NCI-H345 treated with DMSO at 0.1 percent for 48 hours (cell line): ENCODE measurements at regions not wholly inside any gene's neighbourhood (a gene's known extent, or its start where the extent isn't known, plus 50 kb on each side); places are given as distances from the start of the nearest gene placed in this dataset.

Source experiments
- DNase-seq: peaks from one replicate; lab custom pipeline; 2025; ENCODE audit not compliant: unreplicated experiment; lab: John Stamatoyannopoulos, UW

DNA sequence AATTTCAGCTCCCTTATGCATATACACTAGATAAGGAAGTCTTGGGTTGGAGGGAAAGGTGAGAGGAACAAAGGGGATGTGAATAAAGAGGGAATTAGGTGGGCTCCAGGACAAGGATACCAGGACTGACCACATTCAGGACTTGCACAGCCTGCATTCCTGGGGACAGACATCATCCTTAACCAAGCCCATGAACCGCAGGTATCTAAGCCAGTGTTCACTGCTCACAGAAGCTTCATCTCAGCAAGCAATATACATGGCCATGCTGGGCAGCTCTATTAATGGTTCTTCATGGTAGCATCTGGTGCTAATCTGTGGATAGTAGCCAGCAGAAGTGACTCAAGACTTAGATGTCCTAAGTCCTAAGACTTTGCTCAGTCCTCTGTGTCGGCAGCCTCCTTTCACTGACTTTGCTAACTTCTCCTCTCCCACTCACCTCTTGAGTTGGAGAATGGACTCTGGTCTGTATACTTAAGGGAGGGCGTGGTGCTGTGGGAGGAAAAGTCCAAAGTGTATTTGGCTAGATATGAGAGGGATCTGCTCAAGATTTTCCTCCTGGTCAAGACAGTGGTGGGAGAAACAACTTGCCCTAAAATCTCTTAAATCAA, 136.1 kb downstream of the ASCL1 start:
- DNase-seq, result no peak

DNA sequence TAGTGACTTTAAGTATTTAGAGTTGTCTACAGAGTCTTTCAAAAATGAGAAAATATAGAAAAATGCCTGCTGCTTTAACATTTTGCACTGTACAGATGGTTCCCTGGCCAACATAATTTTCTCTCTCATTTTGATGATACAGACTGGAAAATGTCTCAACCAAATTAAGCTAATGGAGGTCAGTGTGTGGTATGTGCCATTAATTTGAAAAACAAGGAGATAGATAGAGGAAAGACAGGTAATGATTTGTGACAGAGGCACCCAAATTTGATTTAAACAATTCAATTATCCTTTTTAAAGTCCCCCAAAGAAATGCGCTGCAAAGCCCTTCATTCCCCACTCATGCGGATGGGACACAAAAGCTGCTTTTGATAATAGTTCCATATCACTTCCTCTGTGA, 140.0 kb downstream of the ASCL1 start:
- no peak for DNase-seq

DNA sequence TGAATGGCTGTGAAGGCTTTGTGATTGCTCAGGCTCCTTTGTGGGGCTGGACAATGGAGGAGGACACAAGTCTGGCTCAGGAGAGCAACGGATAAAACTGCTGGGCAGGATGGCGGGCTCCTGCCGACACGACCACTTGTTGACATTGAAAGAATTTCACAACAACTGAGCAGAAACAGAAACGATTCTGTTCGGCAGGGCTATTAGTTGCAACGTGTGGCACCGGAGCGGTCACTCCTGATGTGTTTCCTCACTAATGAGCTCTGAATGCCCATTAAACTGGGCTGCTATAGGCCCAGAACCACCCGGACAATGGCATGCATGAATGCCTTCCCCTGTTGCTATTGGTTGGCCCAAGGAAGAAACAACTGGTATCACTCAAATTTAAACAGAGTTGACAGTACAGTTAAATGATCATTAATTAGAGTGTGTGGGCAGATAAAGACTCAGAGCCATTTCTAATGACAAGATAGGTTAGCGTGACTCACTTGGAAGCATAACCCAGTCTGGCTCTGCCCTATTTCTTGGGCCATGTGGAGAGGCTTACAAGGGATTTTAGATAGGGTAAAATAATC, 142.9 kb downstream of the ASCL1 start:
- DNase-seq, result no peak

DNA sequence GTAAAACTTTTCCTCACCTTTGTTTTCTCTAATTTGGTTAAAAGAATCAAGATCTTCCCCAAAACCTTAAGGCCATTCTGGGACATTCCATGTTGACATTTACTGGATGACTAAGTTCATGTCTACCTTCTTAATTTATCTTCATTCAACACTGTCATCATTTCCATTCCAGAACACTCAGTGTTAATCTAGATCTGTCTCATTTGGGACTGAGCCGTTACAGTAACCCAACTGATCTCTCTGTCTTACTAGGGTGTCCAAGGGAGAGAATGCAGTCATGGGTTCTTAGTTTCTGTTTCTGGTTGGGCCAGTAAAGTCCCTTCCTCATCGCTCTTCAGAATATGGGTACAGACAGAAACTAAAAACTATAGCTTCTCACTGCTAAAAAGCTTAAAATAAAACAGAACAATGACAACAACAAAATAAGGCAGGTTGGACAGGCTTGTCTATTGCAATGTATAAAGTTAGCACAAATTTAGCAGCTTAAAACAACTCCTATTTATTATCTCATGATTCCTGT, 144.8 kb downstream of the ASCL1 start:
- no peak for DNase-seq

DNA sequence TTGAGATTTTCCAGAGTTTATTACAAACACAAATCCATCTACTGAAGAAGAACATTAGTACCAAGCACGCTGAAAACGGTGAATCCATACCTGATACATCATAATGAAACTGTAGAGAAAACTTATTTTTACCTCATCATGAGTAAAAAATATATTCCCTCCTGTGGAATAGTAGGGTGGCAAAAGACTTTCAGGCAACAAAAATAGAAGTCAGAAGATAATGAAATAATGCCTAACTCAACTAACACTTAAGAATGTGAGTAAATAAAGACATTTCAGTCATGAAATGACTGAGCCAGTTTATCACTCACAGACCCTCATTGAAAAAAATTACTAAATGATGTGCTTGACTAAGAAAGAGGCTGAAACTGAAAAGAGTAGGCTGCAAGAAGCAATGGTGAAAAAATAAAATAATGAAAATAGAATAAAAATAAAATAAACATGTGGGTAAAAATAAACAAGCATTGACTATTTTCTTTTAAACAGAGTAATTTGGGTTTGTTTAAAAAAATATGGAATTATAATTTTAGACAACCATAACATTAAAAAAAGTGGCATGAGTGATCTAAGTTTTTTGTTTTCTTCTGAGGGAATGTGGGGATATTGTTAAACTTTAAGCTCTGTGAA, 148.6 kb downstream of the ASCL1 start:
- DNase-seq, result no peak

DNA sequence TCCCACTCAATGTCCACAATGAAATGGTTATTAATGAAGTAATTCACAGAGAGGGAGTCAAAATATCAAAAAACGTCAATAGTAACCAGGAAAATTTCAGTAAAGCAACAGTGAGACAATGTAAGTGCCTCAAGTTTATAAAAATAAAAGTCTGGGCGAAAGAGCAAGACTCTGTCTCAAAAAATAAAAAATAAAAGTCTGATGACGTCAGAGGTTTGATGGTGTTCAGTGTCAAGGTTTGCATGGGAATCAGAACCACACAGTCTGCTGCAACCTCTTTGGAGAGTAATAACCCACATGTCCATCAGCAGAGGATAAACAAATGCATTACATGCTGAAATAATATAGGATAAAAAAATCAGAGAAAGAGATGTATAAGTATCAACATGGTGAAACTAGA, 152.4 kb downstream of the ASCL1 start:
- DNase-seq, result no peak

DNA sequence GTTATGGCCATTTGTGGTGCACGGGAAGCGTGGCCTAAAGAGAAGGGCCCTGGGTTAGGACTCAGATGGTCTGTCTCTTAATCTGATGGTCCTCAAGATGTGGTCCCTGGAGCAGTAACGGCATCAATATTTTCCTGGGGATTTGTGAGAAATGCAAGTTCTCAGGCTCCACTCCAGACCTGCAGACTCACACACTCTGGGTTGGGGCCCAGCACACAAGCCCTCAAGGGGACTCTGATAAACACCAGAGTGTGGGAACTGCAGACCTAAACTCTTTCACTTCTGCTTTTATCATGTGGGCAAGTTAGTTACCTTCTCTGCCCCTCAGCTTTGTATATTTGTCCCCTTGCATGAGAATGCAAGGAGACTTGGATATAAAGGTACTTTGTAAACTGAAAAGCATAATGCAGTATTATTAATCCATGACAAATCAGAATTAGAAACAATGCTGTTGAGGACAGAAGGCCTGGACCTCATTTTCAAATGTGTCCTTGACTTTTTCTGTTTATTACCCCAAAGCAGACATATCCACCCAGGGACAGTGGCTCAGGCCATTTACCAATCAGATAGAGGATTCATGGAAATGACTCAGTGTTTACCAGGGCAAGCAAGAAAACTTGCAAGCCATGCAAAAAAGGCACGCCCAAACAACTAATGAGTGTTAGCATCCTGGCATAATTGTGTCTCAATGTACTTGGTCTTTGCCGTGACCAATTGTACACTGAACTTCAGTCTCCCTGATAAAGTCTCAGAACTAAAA, 157.0 kb downstream of the ASCL1 start:
- DNase-seq, result no peak

DNA sequence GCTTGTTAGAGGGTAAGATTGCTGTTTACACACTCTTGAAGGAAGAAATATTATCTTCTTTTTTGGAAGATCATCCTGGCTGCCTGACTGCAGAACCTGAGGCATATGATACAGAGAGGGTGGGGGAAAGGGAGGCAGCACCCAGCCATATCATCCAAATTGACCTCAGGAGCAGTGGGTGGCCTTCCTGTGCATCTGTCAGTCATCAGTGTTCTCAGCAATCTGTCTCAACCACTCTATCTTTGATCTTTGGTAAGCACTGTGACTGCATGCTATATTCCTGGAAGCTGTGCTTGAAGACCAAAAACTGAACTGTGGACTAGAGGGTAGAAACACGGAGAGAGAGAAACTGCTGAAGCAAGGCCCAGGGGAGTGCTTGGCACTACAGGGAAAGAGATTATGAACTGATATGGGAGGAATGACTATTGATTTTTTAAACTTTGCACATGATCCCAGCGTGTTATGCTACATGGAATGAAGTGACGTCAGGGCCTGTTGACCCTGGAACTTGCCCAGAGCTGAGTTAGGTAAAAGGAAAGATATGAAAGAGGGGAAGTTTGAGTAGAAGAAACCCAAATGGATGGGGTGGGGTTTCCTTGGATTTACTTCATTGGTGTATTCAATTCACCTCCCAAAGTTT, 171.5 kb downstream of the ASCL1 start:
- DNase-seq, result no peak

DNA sequence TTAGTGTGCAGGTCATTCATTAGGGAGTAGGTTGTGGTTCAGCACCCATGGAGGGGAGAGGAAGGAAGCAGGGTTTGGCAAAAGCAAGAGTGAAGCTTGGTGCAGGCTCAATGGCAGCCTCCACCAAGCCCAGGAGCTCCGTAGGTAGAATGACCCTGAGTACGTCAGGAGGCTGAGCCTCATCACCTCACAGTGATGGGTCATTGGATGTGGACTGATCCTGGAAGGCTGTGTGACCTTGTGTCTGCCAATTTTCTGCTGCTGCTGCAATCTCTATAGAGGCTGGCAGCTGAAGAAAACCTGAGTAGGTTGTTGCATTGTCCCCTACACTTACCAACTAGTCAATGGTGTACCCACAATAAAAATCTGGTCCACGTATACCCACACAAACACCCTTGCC, 173.1 kb downstream of the ASCL1 start:
- no peak for DNase-seq

DNA sequence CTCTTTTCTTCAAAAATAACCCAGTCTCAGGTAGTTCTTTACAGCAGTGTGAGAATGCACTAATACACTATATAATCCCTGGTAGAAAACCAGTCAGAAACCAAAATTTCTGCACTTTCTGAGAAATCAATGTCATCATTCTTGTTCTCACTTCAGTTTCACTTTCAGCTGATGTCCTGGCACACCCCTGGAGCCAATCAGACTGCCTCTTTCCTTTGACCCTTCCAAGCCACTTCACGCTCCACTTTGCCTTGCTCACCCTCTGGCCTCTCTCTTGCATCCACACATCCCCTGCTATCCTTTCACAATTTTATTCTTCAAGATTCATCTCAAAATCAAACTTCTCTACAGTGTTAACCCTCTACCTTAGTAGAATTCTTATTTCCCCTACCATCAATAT, 181.1 kb downstream of the ASCL1 start:
- no peak for DNase-seq

DNA sequence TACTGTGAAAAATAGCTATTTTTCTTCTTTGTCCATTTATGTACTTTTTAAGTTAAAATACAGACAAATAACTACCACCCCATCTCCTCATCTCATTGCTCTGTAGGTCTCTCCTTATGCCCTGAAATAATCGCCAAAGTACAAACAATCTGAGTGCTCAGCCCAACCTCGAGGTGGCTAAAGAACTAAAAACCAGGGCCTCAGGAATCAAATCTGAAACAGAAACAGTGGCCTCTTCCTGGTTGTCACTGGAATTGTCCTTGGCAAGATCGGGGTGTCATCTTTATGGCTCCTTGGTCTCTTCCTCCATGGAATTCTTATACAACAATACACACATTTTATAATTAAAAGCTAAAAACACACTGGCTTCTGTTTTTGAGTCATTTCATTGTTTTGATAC, 182.4 kb downstream of the ASCL1 start:
- no peak for DNase-seq

DNA sequence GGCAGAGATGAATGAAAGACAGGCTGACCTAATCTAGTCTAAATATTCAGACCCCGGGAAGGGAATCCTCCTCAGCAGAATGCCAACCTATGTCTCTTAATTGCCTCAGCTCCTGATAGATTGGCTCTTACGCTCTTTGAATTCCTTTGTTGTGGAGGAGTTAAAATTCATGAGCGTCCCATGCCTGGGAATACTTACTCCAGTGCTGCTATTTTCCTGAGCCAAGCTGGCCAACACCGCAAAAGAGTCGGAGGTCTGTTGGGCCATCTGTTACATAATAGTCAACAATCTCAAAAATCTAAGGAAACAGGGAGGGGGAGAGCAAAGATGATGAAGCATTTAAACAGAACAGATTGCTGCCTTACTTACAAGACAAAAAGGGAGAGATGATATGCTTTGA, 182.8 kb downstream of the ASCL1 start:
- DNase-seq, result no peak

DNA sequence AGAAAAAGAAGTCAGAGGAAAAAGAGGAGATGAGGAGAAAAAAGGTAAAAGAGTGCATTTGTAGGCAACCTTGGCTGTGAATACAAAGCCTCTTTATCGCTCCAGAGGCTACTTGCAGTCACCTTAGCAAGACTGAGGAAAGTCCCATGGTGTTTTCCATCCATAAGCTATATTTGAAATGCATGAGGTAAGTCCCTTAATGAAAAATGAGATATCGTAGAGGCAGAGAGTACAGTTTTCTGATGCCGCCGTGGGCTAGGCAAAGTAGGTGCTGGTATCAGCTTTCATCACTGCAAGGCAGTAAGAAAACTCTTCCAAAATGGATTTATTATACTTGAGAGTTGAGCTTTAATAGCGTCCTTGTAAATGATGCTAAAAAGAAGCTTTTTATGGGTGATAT, 186.8 kb downstream of the ASCL1 start:
- DNase-seq, result no peak

DNA sequence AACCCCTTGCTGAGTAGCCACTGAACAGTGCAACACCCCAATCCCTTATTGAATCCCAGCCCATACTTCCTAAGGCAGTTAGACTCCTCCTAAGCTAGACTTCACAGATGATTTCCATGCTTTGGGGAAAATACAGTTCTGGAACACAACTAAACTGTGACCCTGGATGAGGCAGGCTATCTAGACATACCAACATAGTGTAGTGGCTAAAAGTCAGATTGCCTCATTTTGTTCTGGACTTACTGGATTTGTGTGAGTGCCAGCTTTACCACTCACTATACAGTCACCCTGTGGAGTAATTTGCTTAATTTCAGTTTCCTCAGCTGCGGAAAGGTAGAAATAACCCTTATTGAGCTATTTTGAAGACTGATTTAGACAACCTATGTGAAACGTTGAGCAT, 203.1 kb downstream of the ASCL1 start:
- DNase-seq, result no peak

DNA sequence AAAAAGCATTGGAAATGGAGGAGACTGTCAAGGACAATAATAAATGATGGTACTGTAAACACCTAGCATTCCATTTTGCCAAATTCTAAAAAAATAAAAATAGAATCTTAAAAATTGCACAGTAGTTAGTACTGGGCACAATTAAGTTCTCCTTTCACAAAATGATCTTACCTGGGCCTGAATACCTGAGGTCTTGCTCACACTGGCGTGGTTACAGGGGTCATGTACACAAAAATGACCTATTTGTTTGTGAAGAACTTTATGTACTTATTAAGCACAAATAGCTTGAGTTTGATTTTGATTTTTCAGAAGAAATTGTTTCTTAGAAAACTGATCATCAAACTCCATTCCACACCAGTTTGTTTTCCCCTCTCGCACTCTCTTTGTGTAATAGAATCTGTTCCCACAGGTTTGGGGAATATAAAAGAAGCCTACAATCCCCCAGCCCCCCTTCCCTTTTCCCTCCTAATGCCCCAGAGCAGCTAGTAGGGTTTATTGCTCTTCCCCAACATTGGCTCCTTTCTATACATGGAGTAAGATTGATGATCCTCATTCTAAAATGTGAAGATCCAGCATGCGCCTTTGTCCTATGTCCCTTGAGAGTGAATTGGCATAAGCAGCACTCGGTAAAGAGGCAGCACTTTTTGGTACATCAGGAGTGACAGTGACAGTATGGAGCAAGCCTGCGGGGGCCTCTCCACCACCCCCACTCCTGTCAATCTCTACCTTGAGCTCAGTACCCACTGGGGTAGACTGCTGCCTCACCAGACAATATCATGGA, 204.3 kb downstream of the ASCL1 start:
- no peak for DNase-seq

DNA sequence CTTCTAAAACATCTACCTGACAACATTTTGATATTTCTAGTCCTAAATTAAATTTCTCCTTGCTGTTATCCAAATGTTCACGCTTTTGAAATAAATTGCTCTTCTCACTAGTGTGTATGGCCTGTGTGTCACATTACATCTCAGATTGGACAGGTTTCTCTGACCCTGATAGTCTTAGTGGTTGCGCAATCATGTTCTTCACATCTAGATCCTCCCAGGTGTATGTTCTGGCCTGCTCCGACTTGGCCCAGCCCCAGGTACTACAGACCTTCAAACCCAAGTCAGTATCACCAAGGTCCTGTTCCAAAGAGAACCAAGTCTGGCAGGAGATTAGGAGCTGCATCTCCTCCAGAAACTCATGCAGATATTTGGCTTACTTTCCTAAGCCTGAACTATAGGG, 209.5 kb downstream of the ASCL1 start:
- no peak for DNase-seq

DNA sequence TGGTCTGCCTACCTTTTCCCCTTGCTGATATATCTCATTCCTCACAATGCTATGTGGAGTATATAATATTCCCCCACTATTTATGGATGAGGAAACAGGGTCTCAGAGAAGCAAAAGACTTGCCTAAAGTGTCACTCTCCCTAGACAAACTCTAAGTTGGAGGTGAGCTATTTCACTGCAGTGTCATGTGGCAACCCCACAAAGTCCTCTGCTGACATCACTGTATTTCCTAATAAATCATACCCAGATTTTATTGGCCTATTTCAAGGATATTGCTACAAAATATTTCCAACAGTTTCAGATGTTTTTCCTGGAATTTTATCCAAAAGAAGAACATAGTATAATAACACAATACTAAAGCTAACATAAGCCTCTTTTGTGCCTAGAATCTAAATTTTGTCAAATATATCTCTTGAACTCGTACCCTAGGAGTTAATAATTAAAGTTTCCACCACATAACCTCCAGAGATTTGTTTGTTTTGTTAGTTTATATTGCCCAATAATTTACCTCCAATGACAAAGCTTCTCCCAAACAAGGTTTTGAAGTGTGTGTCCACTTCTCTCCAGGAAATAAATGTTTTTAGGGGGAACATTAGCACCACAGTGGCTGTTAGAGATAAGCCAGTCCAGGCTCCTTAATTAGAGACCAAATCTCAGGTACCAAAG, 215.1 kb downstream of the ASCL1 start:
- no peak for DNase-seq

DNA sequence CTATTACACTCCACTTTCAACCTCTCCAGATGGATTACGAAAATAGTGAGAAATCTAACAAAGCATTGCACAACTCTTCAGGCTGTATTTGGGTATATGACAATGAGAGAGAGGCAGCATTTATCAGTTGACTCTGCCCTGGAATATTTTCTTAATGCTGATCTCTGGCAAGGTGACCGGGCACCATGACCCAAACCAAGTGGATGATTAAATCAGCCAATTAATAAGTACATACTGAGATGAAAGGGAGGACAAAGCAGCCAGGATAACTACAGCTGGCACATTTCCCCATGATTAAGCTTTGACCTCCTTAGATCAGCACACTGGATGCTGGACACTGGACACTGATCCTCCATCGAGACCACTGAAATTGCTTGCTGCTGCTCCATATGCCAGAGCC, 218.2 kb downstream of the ASCL1 start:
- DNase-seq, result no peak

DNA sequence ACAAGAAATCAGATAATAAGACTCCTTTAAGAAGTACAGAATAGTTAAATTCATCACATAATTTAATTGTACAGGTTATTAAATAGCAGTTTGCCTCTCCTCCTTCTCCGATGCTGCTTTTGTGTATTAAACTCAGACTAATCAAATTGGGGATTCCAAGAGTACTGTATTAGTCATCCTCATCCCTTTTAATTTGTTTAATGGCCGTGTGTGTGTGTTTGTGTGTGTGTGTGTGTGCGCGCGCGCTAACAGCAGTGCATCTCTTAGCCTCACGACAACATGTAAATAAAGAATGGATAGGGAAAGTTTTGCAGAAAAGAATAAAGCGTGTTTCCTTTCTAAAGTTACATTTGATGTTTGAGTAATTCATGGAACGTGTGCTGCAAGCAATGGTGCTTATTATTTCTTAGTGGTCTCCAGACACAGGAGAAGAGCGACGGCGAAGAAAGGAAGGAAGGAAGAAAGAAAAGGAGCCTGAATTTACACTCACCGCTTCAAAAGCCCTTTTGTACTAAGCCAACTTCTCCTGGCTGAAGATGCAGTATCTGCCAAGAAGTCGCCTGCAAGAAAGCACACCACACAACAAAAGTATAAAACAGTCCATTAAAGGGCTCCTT, 220.3 kb downstream of the ASCL1 start:
- DNase-seq, result no peak
